ENCODE measurements at regions not wholly inside any gene's neighbourhood (a gene's known extent, or its start where the extent isn't known, plus 50 kb on each side); places are given as distances from the start of the nearest gene placed in this dataset.

- Histone ChIP-seq H3K4me1 (ENCODE audit: control insufficient read depth, insufficient read depth, low read length, poor library complexity, severe bottlenecking) (no peaks in the 10 kb centered on the region), H3K27ac (ENCODE audit: low read depth, low read length, severe bottlenecking) (no peak overlapping the region), H3K36me3 (ENCODE audit: control insufficient read depth, insufficient read depth, low read length) (no peaks in the 10 kb centered on the region), H3K4me3 (ENCODE audit: extremely low read depth, insufficient read depth, low read length, poor library complexity, severe bottlenecking) (no peak overlapping the region), H3K9me3 (ENCODE audit: control insufficient read depth, low read length) (no peaks in the 10 kb centered on the region)
- 92 to 95% methylated on average over 11 to 16 of the region's 20 CpGs for WGBS, 2 experiments (ENCODE audit: insufficient coverage in 2 of 2)
Measured at GRCh38 chr18:78645216-78645615, 334.4 kb upstream of the SALL3 start.

- Histone ChIP-seq H3K4me3 (ENCODE audit: extremely low read depth, insufficient read depth, low read length, poor library complexity, severe bottlenecking) (no peak overlapping the region), H3K9me3 (ENCODE audit: control insufficient read depth, low read length) (peaks cover 2% of the 10 kb centered on the region), H3K36me3 (ENCODE audit: control insufficient read depth, insufficient read depth, low read length) (no peaks in the 10 kb centered on the region), H3K4me1 (ENCODE audit: control insufficient read depth, insufficient read depth, low read length, poor library complexity, severe bottlenecking) (no peaks in the 10 kb centered on the region), H3K27ac (ENCODE audit: low read depth, low read length, severe bottlenecking) (no peak overlapping the region)
- 100% methylated on average over 2 to 4 of the region's 4 CpGs for WGBS, 2 experiments (ENCODE audit: insufficient coverage in 2 of 2)
Measured at GRCh38 chr18:78647018-78647417, 332.6 kb upstream of the SALL3 start.

GRCh38 chr18:78649421-78649820 lies 330.2 kb upstream of the SALL3 start:
- no peaks in the 10 kb centered on the region for H3K4me1 ChIP-seq (ENCODE audit: control insufficient read depth, insufficient read depth, low read length, poor library complexity, severe bottlenecking)
- H3K9me3 ChIP-seq (ENCODE audit: control insufficient read depth, low read length): peaks cover 10% of the 10 kb centered on the region
- no peaks in the 10 kb centered on the region for H3K36me3 ChIP-seq (ENCODE audit: control insufficient read depth, insufficient read depth, low read length)
- 91 to 95% methylated on average over 9 to 10 of the region's 10 CpGs for WGBS, 2 experiments (ENCODE audit: insufficient coverage in 2 of 2)
- no peak overlapping the region for H3K27ac ChIP-seq (ENCODE audit: low read depth, low read length, severe bottlenecking)
- no peak overlapping the region for H3K4me3 ChIP-seq (ENCODE audit: extremely low read depth, insufficient read depth, low read length, poor library complexity, severe bottlenecking)

- no peaks in the 10 kb centered on the region for H3K36me3 ChIP-seq (ENCODE audit: control insufficient read depth, insufficient read depth, low read length)
- no peak overlapping the region for H3K4me3 ChIP-seq (ENCODE audit: extremely low read depth, insufficient read depth, low read length, poor library complexity, severe bottlenecking)
- peaks cover 15% of the 10 kb centered on the region for H3K9me3 ChIP-seq (ENCODE audit: control insufficient read depth, low read length)
- WGBS, 2 experiments (ENCODE audit: insufficient coverage in 2 of 2): 84 to 91% methylated on average over 11 of the region's 13 CpGs
- H3K4me1 ChIP-seq (ENCODE audit: control insufficient read depth, insufficient read depth, low read length, poor library complexity, severe bottlenecking): no peaks in the 10 kb centered on the region
- no peak overlapping the region for H3K27ac ChIP-seq (ENCODE audit: low read depth, low read length, severe bottlenecking)
Measured at GRCh38 chr18:78650926-78651325, 328.7 kb upstream of the SALL3 start.

GRCh38 chr18:78652001-78652545 lies 327.5 kb upstream of the SALL3 start:
- no peaks in the 10 kb centered on the region for H3K36me3 ChIP-seq (ENCODE audit: control insufficient read depth, insufficient read depth, low read length)
- peaks cover 15% of the 10 kb centered on the region for H3K9me3 ChIP-seq (ENCODE audit: control insufficient read depth, low read length)
- 90 to 91% methylated on average over 11 of the region's 11 CpGs for WGBS, 2 experiments (ENCODE audit: insufficient coverage in 2 of 2)
- no peaks in the 10 kb centered on the region for H3K4me1 ChIP-seq (ENCODE audit: control insufficient read depth, insufficient read depth, low read length, poor library complexity, severe bottlenecking)
- H3K27ac ChIP-seq (ENCODE audit: low read depth, low read length, severe bottlenecking): no peak overlapping the region
- no peak overlapping the region for H3K4me3 ChIP-seq (ENCODE audit: extremely low read depth, insufficient read depth, low read length, poor library complexity, severe bottlenecking)

- WGBS, 2 experiments (ENCODE audit: insufficient coverage in 2 of 2): 100% methylated on average over 1 of the region's 8 CpGs; no CpG with 5 or more reads in 1 of the 2 experiments
- Histone ChIP-seq H3K36me3 (ENCODE audit: control insufficient read depth, insufficient read depth, low read length) (no peaks in the 10 kb centered on the region), H3K27ac (ENCODE audit: low read depth, low read length, severe bottlenecking) (no peak overlapping the region), H3K4me1 (ENCODE audit: control insufficient read depth, insufficient read depth, low read length, poor library complexity, severe bottlenecking) (no peaks in the 10 kb centered on the region), H3K4me3 (ENCODE audit: extremely low read depth, insufficient read depth, low read length, poor library complexity, severe bottlenecking) (no peak overlapping the region), H3K9me3 (ENCODE audit: control insufficient read depth, low read length) (peaks cover 15% of the 10 kb centered on the region)
Measured at GRCh38 chr18:78655921-78656320, 323.7 kb upstream of the SALL3 start.

- Histone ChIP-seq H3K9me3 (ENCODE audit: control insufficient read depth, low read length) (peaks cover 15% of the 10 kb centered on the region), H3K4me1 (ENCODE audit: control insufficient read depth, insufficient read depth, low read length, poor library complexity, severe bottlenecking) (no peaks in the 10 kb centered on the region), H3K36me3 (ENCODE audit: control insufficient read depth, insufficient read depth, low read length) (no peaks in the 10 kb centered on the region), H3K4me3 (ENCODE audit: extremely low read depth, insufficient read depth, low read length, poor library complexity, severe bottlenecking) (no peak overlapping the region), H3K27ac (ENCODE audit: low read depth, low read length, severe bottlenecking) (no peak overlapping the region)
- WGBS, 2 experiments (ENCODE audit: insufficient coverage in 2 of 2): 91 to 95% methylated on average over 18 to 20 of the region's 21 CpGs
Measured at GRCh38 chr18:78656346-78656925, 323.2 kb upstream of the SALL3 start.

GRCh38 chr18:78658531-78658930 lies 321.1 kb upstream of the SALL3 start:
- H3K36me3 ChIP-seq (ENCODE audit: control insufficient read depth, insufficient read depth, low read length): no peaks in the 10 kb centered on the region
- H3K4me3 ChIP-seq (ENCODE audit: extremely low read depth, insufficient read depth, low read length, poor library complexity, severe bottlenecking): no peak overlapping the region
- H3K4me1 ChIP-seq (ENCODE audit: control insufficient read depth, insufficient read depth, low read length, poor library complexity, severe bottlenecking): no peaks in the 10 kb centered on the region
- 83 to 90% methylated on average over 7 of the region's 8 CpGs for WGBS, 2 experiments (ENCODE audit: insufficient coverage in 2 of 2)
- H3K9me3 ChIP-seq (ENCODE audit: control insufficient read depth, low read length): peaks cover 6% of the 10 kb centered on the region
- H3K27ac ChIP-seq (ENCODE audit: low read depth, low read length, severe bottlenecking): no peak overlapping the region

GRCh38 chr18:78659057-78659456 lies 320.6 kb upstream of the SALL3 start:
- H3K27ac ChIP-seq (ENCODE audit: low read depth, low read length, severe bottlenecking): no peak overlapping the region
- H3K4me1 ChIP-seq (ENCODE audit: control insufficient read depth, insufficient read depth, low read length, poor library complexity, severe bottlenecking): no peaks in the 10 kb centered on the region
- whole genome bisulfite sequencing, 2 experiments (ENCODE audit: insufficient coverage in 2 of 2): 76 to 92% methylated on average over 9 of the region's 14 CpGs
- H3K9me3 ChIP-seq (ENCODE audit: control insufficient read depth, low read length): peaks cover 6% of the 10 kb centered on the region
- H3K36me3 ChIP-seq (ENCODE audit: control insufficient read depth, insufficient read depth, low read length): no peaks in the 10 kb centered on the region
- H3K4me3 ChIP-seq (ENCODE audit: extremely low read depth, insufficient read depth, low read length, poor library complexity, severe bottlenecking): no peak overlapping the region

GRCh38 chr18:78659748-78660147 lies 319.9 kb upstream of the SALL3 start:
- H3K36me3 ChIP-seq (ENCODE audit: control insufficient read depth, insufficient read depth, low read length): no peaks in the 10 kb centered on the region
- H3K4me3 ChIP-seq (ENCODE audit: extremely low read depth, insufficient read depth, low read length, poor library complexity, severe bottlenecking): no peak overlapping the region
- H3K4me1 ChIP-seq (ENCODE audit: control insufficient read depth, insufficient read depth, low read length, poor library complexity, severe bottlenecking): no peaks in the 10 kb centered on the region
- no peak overlapping the region for H3K27ac ChIP-seq (ENCODE audit: low read depth, low read length, severe bottlenecking)
- H3K9me3 ChIP-seq (ENCODE audit: control insufficient read depth, low read length): peaks cover 6% of the 10 kb centered on the region
- WGBS, 2 experiments (ENCODE audit: insufficient coverage in 2 of 2): 48 to 51% methylated on average over 9 to 16 of the region's 16 CpGs

GRCh38 chr18:78660311-78660710 lies 319.3 kb upstream of the SALL3 start:
- H3K4me3 ChIP-seq (ENCODE audit: extremely low read depth, insufficient read depth, low read length, poor library complexity, severe bottlenecking): no peak overlapping the region
- H3K27ac ChIP-seq (ENCODE audit: low read depth, low read length, severe bottlenecking): no peak overlapping the region
- H3K36me3 ChIP-seq (ENCODE audit: control insufficient read depth, insufficient read depth, low read length): no peaks in the 10 kb centered on the region
- H3K9me3 ChIP-seq (ENCODE audit: control insufficient read depth, low read length): peaks cover 3% of the 10 kb centered on the region
- H3K4me1 ChIP-seq (ENCODE audit: control insufficient read depth, insufficient read depth, low read length, poor library complexity, severe bottlenecking): no peaks in the 10 kb centered on the region
- WGBS, 2 experiments (ENCODE audit: insufficient coverage in 2 of 2): 78 to 93% methylated on average over 8 to 10 of the region's 10 CpGs

Measured in mesodermal cell (in vitro differentiated cells).